Neural cell (in vitro differentiated cells): ENCODE measurements at regions not wholly inside any gene's neighbourhood (a gene's known extent, or its start where the extent isn't known, plus 50 kb on each side); places are given as distances from the start of the nearest gene placed in this dataset.

Source experiments
- H2AFZ ChIP-seq: fragments of 200-600, 300-800 bp; sonication (generic), shearing (Covaris generic); 2 replicates; pipeline ENCODE4 v1.6.0; 2014; ENCODE audit warnings: low read depth, mild to moderate bottlenecking, antibody characterized with exemption, low read length, moderate library complexity
- H3F3A ChIP-seq: fragments of 200-600 bp; shearing (Covaris generic); 2 replicates; pipeline ENCODE4 v1.6.1; 2016; ENCODE audit warnings: mild to moderate bottlenecking, moderate library complexity, mixed read lengths, antibody characterized with exemption, low read length; ENCODE audit not compliant: insufficient read depth, poor library complexity, severe bottlenecking
- H3K27ac ChIP-seq: fragments of 200-600, 300-800 bp; sonication (generic), shearing (Covaris generic); 2 replicates; pipeline ENCODE4 v1.5.1; 2014; ENCODE audit warnings: mild to moderate bottlenecking, low read length, moderate library complexity
- H3K27me3 ChIP-seq: fragments of 300-800, 200-600 bp; sonication (generic), shearing (Covaris generic); 2 replicates; pipeline ENCODE4 v1.6.0; 2014; ENCODE audit warnings: mild to moderate bottlenecking, low read depth, low read length, moderate library complexity; ENCODE audit not compliant: insufficient read depth
- H3K36me3 ChIP-seq: fragments of 300-800, 200-600 bp; sonication (generic), shearing (Covaris generic); 2 replicates; pipeline ENCODE4 v1.5.1; 2014; ENCODE audit warnings: mild to moderate bottlenecking, antibody characterized with exemption, low read length, moderate library complexity; ENCODE audit not compliant: insufficient read depth
- H3K4me2 ChIP-seq: fragments of 300-800, 200-600 bp; sonication (generic), shearing (Covaris generic); 2 replicates; pipeline ENCODE4 v1.6.0; 2014; ENCODE audit warnings: mild to moderate bottlenecking, low read length
- H3K4me3 ChIP-seq: fragments of 300-800, 200-600 bp; sonication (generic), shearing (Covaris generic); 2 replicates; pipeline ENCODE4 v1.5.1; 2014; ENCODE audit warnings: mild to moderate bottlenecking, low read length, moderate library complexity
- H3K79me2 ChIP-seq: fragments of 200-600 bp; shearing (Covaris generic); replicated peaks from 2 replicates; pipeline ENCODE4 v1.6.0; 2014; ENCODE audit warnings: mild to moderate bottlenecking, low read length, moderate library complexity; ENCODE audit not compliant: insufficient read depth
- H3K9ac ChIP-seq: fragments of 300-800, 200-600 bp; sonication (generic), shearing (Covaris generic); 2 replicates; pipeline ENCODE4 v1.6.1; 2016; ENCODE audit warnings: mild to moderate bottlenecking, low read length, mixed read lengths
- H3K9me2 ChIP-seq: fragments of 200-600 bp; shearing (Covaris generic); 2 replicates; pipeline ENCODE4 v1.6.1; 2016; ENCODE audit warnings: mild to moderate bottlenecking, low read length, mixed read lengths; ENCODE audit not compliant: insufficient read depth
- H3K9me3 ChIP-seq: fragments of 200-600, 300-800 bp; sonication (generic), shearing (Covaris generic); 2 replicates; pipeline ENCODE4 v1.6.1; 2016; ENCODE audit warnings: mild to moderate bottlenecking, mixed run types, low read length, moderate library complexity, mixed read lengths
- H4K20me1 ChIP-seq: fragments of 200-600 bp; shearing (Covaris generic); 2 replicates; pipeline ENCODE4 v1.6.1; 2016; ENCODE audit warnings: mild to moderate bottlenecking, mixed run types; ENCODE audit not compliant: insufficient read depth
- CTCF ChIP-seq: fragments of 450-650 bp; IDR thresholded peaks from 2 replicates; pipeline ENCODE4 v1.5.1; 2014; ENCODE audit warnings: antibody characterized with exemption, mild to moderate bottlenecking, moderate library complexity; ENCODE audit not compliant: poor library complexity, severe bottlenecking
- EP300 ChIP-seq: fragments of 450-650 bp; conservative IDR thresholded peaks from 2 replicates; pipeline ENCODE4 v1.6.1; 2014; ENCODE audit warnings: antibody characterized with exemption, mild to moderate bottlenecking, moderate library complexity; ENCODE audit not compliant: poor library complexity, severe bottlenecking
- EZH2 ChIP-seq: fragments of 200-600, 300-800 bp; shearing (Covaris generic), sonication (generic); IDR thresholded peaks from 2 replicates; pipeline ENCODE4 v1.6.1; 2014; ENCODE audit warnings: antibody characterized with exemption, low read length, borderline replicate concordance, mild to moderate bottlenecking; ENCODE audit not compliant: insufficient read depth, poor library complexity, severe bottlenecking
- MXI1 ChIP-seq: fragments of 450-650 bp; conservative IDR thresholded peaks from 2 replicates; pipeline ENCODE4 v1.6.1; 2014; ENCODE audit warnings: antibody characterized with exemption, mild to moderate bottlenecking; ENCODE audit not compliant: poor library complexity, severe bottlenecking
- POLR2AphosphoS5 ChIP-seq: IDR thresholded peaks from 2 replicates; pipeline ENCODE4 v1.6.1; 2012
- RAD21 ChIP-seq: fragments of 450-650 bp; conservative IDR thresholded peaks from 2 replicates; pipeline ENCODE4 v1.6.1; 2014; ENCODE audit warnings: antibody characterized with exemption, mild to moderate bottlenecking, moderate library complexity
- REST ChIP-seq: IDR thresholded peaks from 2 replicates; pipeline ENCODE4 v1.6.1; 2012; ENCODE audit warnings: borderline replicate concordance
- SMC3 ChIP-seq: fragments of 450-650 bp; conservative IDR thresholded peaks from 2 replicates; pipeline ENCODE4 v1.6.1; 2014; ENCODE audit warnings: antibody characterized with exemption, mild to moderate bottlenecking, moderate library complexity; ENCODE audit not compliant: poor library complexity
- TAF1 ChIP-seq: IDR thresholded peaks from 2 replicates; pipeline ENCODE4 v1.6.1; 2012; ENCODE audit warnings: low read depth

GRCh38 chr20:24809606-24810005, 139.5 kb upstream of the CST7 start:
- H3K4me2 ChIP-seq, result no peak overlapping the region
- H3K4me3 ChIP-seq, result no peak overlapping the region
- H3F3A ChIP-seq, result no peaks in the 10 kb centered on the region
- no peak for TF ChIP-seq CTCF
- no peak for TF ChIP-seq EP300
- TF ChIP-seq REST, result no peak
- no peak for TF ChIP-seq TAF1
- TF ChIP-seq SMC3, result no peak
- TF ChIP-seq RAD21, result no peak
- TF ChIP-seq EZH2, result no peak
- TF ChIP-seq MXI1, result no peak
- TF ChIP-seq POLR2AphosphoS5, result no peak
- H3K36me3 ChIP-seq, result no peaks in the 10 kb centered on the region
- H3K9me3 ChIP-seq, result no peaks in the 10 kb centered on the region
- H2AFZ ChIP-seq, result no peak overlapping the region
- no peaks in the 10 kb centered on the region for H3K27me3 ChIP-seq
- H3K79me2 ChIP-seq, result no peaks in the 10 kb centered on the region
- no peaks in the 10 kb centered on the region for H4K20me1 ChIP-seq
- H3K27ac ChIP-seq, result no peak overlapping the region
- no peaks in the 10 kb centered on the region for H3K9me2 ChIP-seq
- H3K9ac ChIP-seq, result no peak overlapping the region

GRCh38 chr20:24810676-24811407, 138.2 kb upstream of the CST7 start:
- no peak for TF ChIP-seq EZH2
- TF ChIP-seq POLR2AphosphoS5, result no peak
- TF ChIP-seq RAD21, result no peak
- TF ChIP-seq REST, result no peak
- TF ChIP-seq SMC3, result no peak
- TF ChIP-seq EP300, result no peak
- TF ChIP-seq MXI1, result no peak
- H3K27ac ChIP-seq, result no peak overlapping the region
- no peak overlapping the region for H3K4me2 ChIP-seq
- H4K20me1 ChIP-seq, result no peaks in the 10 kb centered on the region
- no peaks in the 10 kb centered on the region for H3K9me2 ChIP-seq
- no peak overlapping the region for H2AFZ ChIP-seq
- no peaks in the 10 kb centered on the region for H3K9me3 ChIP-seq
- H3K79me2 ChIP-seq, result no peaks in the 10 kb centered on the region
- no peaks in the 10 kb centered on the region for H3F3A ChIP-seq
- H3K4me3 ChIP-seq, result no peak overlapping the region
- H3K36me3 ChIP-seq, result no peaks in the 10 kb centered on the region
- no peak overlapping the region for H3K9ac ChIP-seq
- H3K27me3 ChIP-seq, result no peaks in the 10 kb centered on the region
